ENCODE measurements at regions not wholly inside any gene's neighbourhood (a gene's known extent, or its start where the extent isn't known, plus 50 kb on each side); places are given as distances from the start of the nearest gene placed in this dataset.

GRCh38 chr18:56508370-56509036, 129.9 kb downstream of the TXNL1 start:
- H3K9me3 ChIP-seq (replicated peaks; ENCODE audit: insufficient read depth, low read length) = no peaks in the 10 kb centered on the region
- H3K79me2 ChIP-seq (ENCODE audit: low read length) = no peaks in the 10 kb centered on the region
- no peak for DNase-seq
- no peak overlapping the region for H3K27ac ChIP-seq (ENCODE audit: low read length)
- no peaks in the 10 kb centered on the region for H3K9me2 ChIP-seq (replicated peaks; ENCODE audit: insufficient read depth, low read length)
- H3K36me3 ChIP-seq (replicated peaks; ENCODE audit: insufficient read depth, low read length) = no peaks in the 10 kb centered on the region
- no peak overlapping the region for H3K9ac ChIP-seq (ENCODE audit: low read length)
- no peak for TF ChIP-seq EZH2 (optimal IDR thresholded peaks at IDR 0.05; ENCODE audit: low read depth, low read length)
- TF ChIP-seq CTCF (IDR thresholded peaks at IDR 0.05; ENCODE audit: low read length) = no peak
- no peak for TF ChIP-seq EZH2phosphoT487 (IDR thresholded peaks at IDR 0.05; ENCODE audit: low read length)
- H4K20me1 ChIP-seq (ENCODE audit: insufficient read depth, low read length) = no peaks in the 10 kb centered on the region
- H3K4me1 ChIP-seq (ENCODE audit: low read length) = peaks cover 9% of the 10 kb centered on the region; the same call in 1 of the 2 replicates
- no peaks in the 10 kb centered on the region for H3F3A ChIP-seq (ENCODE audit: insufficient read depth, low read length)
- H3K4me2 ChIP-seq (ENCODE audit: low read depth, low read length) = no peak overlapping the region
- H2AFZ ChIP-seq (ENCODE audit: low read length) = no peak overlapping the region
- H3K27me3 ChIP-seq (replicated peaks; ENCODE audit: insufficient read depth, low read length) = no peaks in the 10 kb centered on the region
- H3K4me3 ChIP-seq (ENCODE audit: low read length) = no peak overlapping the region

DNA sequence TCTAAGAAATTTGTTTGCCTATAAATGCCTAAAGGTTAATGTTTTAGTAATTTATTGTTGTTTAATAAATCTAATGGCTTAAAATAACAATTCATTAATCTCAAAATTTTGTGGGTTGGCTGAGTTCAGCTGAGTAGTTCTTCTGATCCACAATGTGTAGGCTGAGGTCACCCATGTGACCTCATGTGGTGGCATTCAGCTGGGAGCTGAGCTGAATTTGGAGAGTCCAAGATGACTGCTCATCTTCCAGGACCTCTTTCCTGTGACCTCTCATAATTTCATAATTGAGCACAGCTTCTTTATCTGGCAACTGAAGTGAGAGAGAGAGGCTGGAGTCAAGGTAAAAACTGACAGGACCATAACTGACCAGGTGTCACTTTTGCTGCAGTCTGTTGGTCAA, 132.4 kb downstream of the TXNL1 start:
- no peak overlapping the region for H3K4me3 ChIP-seq (ENCODE audit: low read length)
- H4K20me1 ChIP-seq (ENCODE audit: insufficient read depth, low read length) = no peaks in the 10 kb centered on the region
- DNase-seq = no peak
- H3K4me1 ChIP-seq (ENCODE audit: low read length) = no peaks in the 10 kb centered on the region
- no peak overlapping the region for H2AFZ ChIP-seq (ENCODE audit: low read length)
- H3K36me3 ChIP-seq (replicated peaks; ENCODE audit: insufficient read depth, low read length) = no peaks in the 10 kb centered on the region
- no peaks in the 10 kb centered on the region for H3K79me2 ChIP-seq (ENCODE audit: low read length)
- no peaks in the 10 kb centered on the region for H3K9me2 ChIP-seq (replicated peaks; ENCODE audit: insufficient read depth, low read length)
- H3K27ac ChIP-seq (ENCODE audit: low read length) = no peak overlapping the region
- no peak overlapping the region for H3K4me2 ChIP-seq (ENCODE audit: low read depth, low read length)
- no peaks in the 10 kb centered on the region for H3K27me3 ChIP-seq (replicated peaks; ENCODE audit: insufficient read depth, low read length)
- no peaks in the 10 kb centered on the region for H3F3A ChIP-seq (ENCODE audit: insufficient read depth, low read length)
- no peak for TF ChIP-seq EZH2 (optimal IDR thresholded peaks at IDR 0.05; ENCODE audit: low read depth, low read length)
- no peak for TF ChIP-seq CTCF (IDR thresholded peaks at IDR 0.05; ENCODE audit: low read length)
- no peak for TF ChIP-seq EZH2phosphoT487 (IDR thresholded peaks at IDR 0.05; ENCODE audit: low read length)
- H3K9me3 ChIP-seq (replicated peaks; ENCODE audit: insufficient read depth, low read length) = no peaks in the 10 kb centered on the region
- no peak overlapping the region for H3K9ac ChIP-seq (ENCODE audit: low read length)

GRCh38 chr18:56505293-56505692, 133.1 kb downstream of the TXNL1 start:
- Histone ChIP-seq H3K27me3 (replicated peaks; ENCODE audit: insufficient read depth, low read length) (no peaks in the 10 kb centered on the region), H3K27ac (ENCODE audit: low read length) (no peak overlapping the region), H3K4me1 (ENCODE audit: low read length) (no peaks in the 10 kb centered on the region), H4K20me1 (ENCODE audit: insufficient read depth, low read length) (no peaks in the 10 kb centered on the region), H3F3A (ENCODE audit: insufficient read depth, low read length) (no peaks in the 10 kb centered on the region), H3K9ac (ENCODE audit: low read length) (no peak overlapping the region), H2AFZ (ENCODE audit: low read length) (no peak overlapping the region), H3K4me2 (ENCODE audit: low read depth, low read length) (no peak overlapping the region), H3K9me3 (replicated peaks; ENCODE audit: insufficient read depth, low read length) (no peaks in the 10 kb centered on the region), H3K9me2 (replicated peaks; ENCODE audit: insufficient read depth, low read length) (no peaks in the 10 kb centered on the region), H3K36me3 (replicated peaks; ENCODE audit: insufficient read depth, low read length) (no peaks in the 10 kb centered on the region), H3K79me2 (ENCODE audit: low read length) (no peaks in the 10 kb centered on the region), H3K4me3 (ENCODE audit: low read length) (no peak overlapping the region)
- TF ChIP-seq CTCF (IDR thresholded peaks at IDR 0.05; ENCODE audit: low read length) (no peak), EZH2phosphoT487 (IDR thresholded peaks at IDR 0.05; ENCODE audit: low read length) (no peak), EZH2 (optimal IDR thresholded peaks at IDR 0.05; ENCODE audit: low read depth, low read length) (no peak)
- no peak for DNase-seq

Measured in MM.1S (cell line).